Activated CD4-positive, alpha-beta T cell treated with anti-CD3 and anti-CD28 coated beads for 36 hours (primary cell): ENCODE measurements at regions not wholly inside any gene's neighbourhood (a gene's known extent, or its start where the extent isn't known, plus 50 kb on each side); places are given as distances from the start of the nearest gene placed in this dataset.

ENCODE experiments used
- ATAC-seq: fragments of 200-7000 bp; cut with Tn5 transposase; one replicate; pipeline ENCODE4 v1.10.0; 2021; ENCODE audit warnings: mild to moderate bottlenecking, moderate library complexity
- CTCF ChIA-PET: fragments of 350-600 bp; sonication (Branson Sonifier 250); formaldehyde crosslinking; loops from one replicate; lab custom pipeline; 2021; ENCODE audit warnings: antibody characterized with exemption; lab: Charles Lee
- POLR2A ChIA-PET: fragments of 350-600 bp; sonication (Branson Sonifier 250); formaldehyde crosslinking; loops from one replicate; lab custom pipeline; 2021; ENCODE audit warnings: antibody characterized with exemption, inconsistent platforms; lab: Charles Lee
- DNase-seq: peaks from one replicate; pipeline ENCODE4 v3.0.0-alpha.2; 2020
- H3K27ac Mint-ChIP-seq: one replicate; pipeline ENCODE4 v1.8.0; 2021; ENCODE audit warnings: mixed read lengths
- H3K27me3 Mint-ChIP-seq: one replicate; pipeline ENCODE4 v1.8.0; 2021; ENCODE audit warnings: mixed read lengths
- H3K36me3 Mint-ChIP-seq: one replicate; pipeline ENCODE4 v1.8.0; 2021; ENCODE audit warnings: low read depth, mixed read lengths
- H3K4me1 Mint-ChIP-seq: one replicate; pipeline ENCODE4 v1.8.0; 2021; ENCODE audit warnings: mixed read lengths
- H3K4me3 Mint-ChIP-seq: one replicate; pipeline ENCODE4 v1.8.0; 2021; ENCODE audit warnings: mild to moderate bottlenecking, moderate library complexity, mixed read lengths
- H3K9me3 Mint-ChIP-seq: one replicate; pipeline ENCODE4 v1.8.0; 2021; ENCODE audit warnings: low read depth, mixed read lengths
- intact Hi-C, 2 experiments: fragments of 100-400 bp; cut with DNase I in 1 of 2; cut with micrococcal nuclease in 1 of 2; formaldehyde crosslinking; loops; one replicate each; pipeline versions ENCODE4 v1.14.2 to v1.15.1; 2022 to 2024; cut with DNase I, micrococcal nuclease

- Mint-ChIP-seq H3K36me3 (no peaks in the 10 kb centered on the region), H3K27ac (no peak overlapping the region), H3K4me3 (no peak overlapping the region), H3K9me3 (peaks cover 2% of the 10 kb centered on the region), H3K4me1 (no peaks in the 10 kb centered on the region), H3K27me3 (peaks cover 19% of the 10 kb centered on the region)
- intact Hi-C loops = no loop called here
- ChIA-PET CTCF (no interaction called here), POLR2A (no interaction called here)
- DNase-seq = no peak
- ATAC-seq = no peak
Observed at GRCh38 chr14:76690502-76691105, 70.7 kb upstream of the VASH1 start.

GRCh38 chr14:76694106-76694505 is 67.2 kb upstream of the VASH1 start:
- no peaks in the 10 kb centered on the region for H3K9me3 Mint-ChIP-seq
- ChIA-PET POLR2A (no interaction called here), CTCF (interaction anchor here (1.2 kb wide), 1 partner anchor 17 kb away, joined by 6 read pairs; no protein-coding TSS in a partner anchor)
- intact Hi-C loops = no loop called here
- no peaks in the 10 kb centered on the region for H3K36me3 Mint-ChIP-seq
- no peak overlapping the region for H3K4me3 Mint-ChIP-seq
- no peak overlapping the region for H3K27ac Mint-ChIP-seq
- ATAC-seq (no peak), DNase-seq (no peak)
- H3K4me1 Mint-ChIP-seq = no peaks in the 10 kb centered on the region
- peaks cover 5% of the 10 kb centered on the region for H3K27me3 Mint-ChIP-seq

GRCh38 chr14:76695263-76695920 is 65.9 kb upstream of the VASH1 start:
- ChIA-PET POLR2A (no interaction called here), CTCF (interaction anchor here (1.0 kb wide), 1 partner anchor 28 kb away, joined by 3 read pairs; no protein-coding TSS in a partner anchor)
- H3K4me3 Mint-ChIP-seq = no peak overlapping the region
- H3K27ac Mint-ChIP-seq = no peak overlapping the region
- no peaks in the 10 kb centered on the region for H3K27me3 Mint-ChIP-seq
- ATAC-seq = no peak
- intact Hi-C loops = no loop called here
- DNase-seq = no peak
- H3K4me1 Mint-ChIP-seq = no peaks in the 10 kb centered on the region
- no peaks in the 10 kb centered on the region for H3K36me3 Mint-ChIP-seq
- H3K9me3 Mint-ChIP-seq = no peaks in the 10 kb centered on the region

GRCh38 chr14:76696361-76696760 is 64.9 kb upstream of the VASH1 start:
- intact Hi-C loops = no loop called here
- H3K27ac Mint-ChIP-seq = no peak overlapping the region
- CTCF ChIA-PET = interaction anchor here (2.2 kb wide), 1 partner anchor 14 kb away, joined by 10 read pairs; no protein-coding TSS in a partner anchor
- H3K4me1 Mint-ChIP-seq = no peaks in the 10 kb centered on the region
- ATAC-seq (no peak), DNase-seq (no peak)
- POLR2A ChIA-PET = no interaction called here
- no peaks in the 10 kb centered on the region for H3K36me3 Mint-ChIP-seq
- H3K4me3 Mint-ChIP-seq = no peak overlapping the region
- H3K9me3 Mint-ChIP-seq = no peaks in the 10 kb centered on the region
- H3K27me3 Mint-ChIP-seq = no peaks in the 10 kb centered on the region

- ChIA-PET POLR2A (no interaction called here), CTCF (interaction anchor here (0.6 to 2.2 kb wide), 2 partner anchors 10 to 14 kb away, joined by 4 to 10 read pairs; no protein-coding TSS in a partner anchor)
- no peak overlapping the region for H3K27ac Mint-ChIP-seq
- no peak for ATAC-seq
- no peak overlapping the region for H3K4me3 Mint-ChIP-seq
- intact Hi-C loops = no loop called here
- H3K9me3 Mint-ChIP-seq = no peaks in the 10 kb centered on the region
- H3K4me1 Mint-ChIP-seq = no peaks in the 10 kb centered on the region
- H3K36me3 Mint-ChIP-seq = no peaks in the 10 kb centered on the region
- H3K27me3 Mint-ChIP-seq = no peaks in the 10 kb centered on the region
- no peak for DNase-seq
Observed at GRCh38 chr14:76696791-76697190, 64.5 kb upstream of the VASH1 start.

- H3K27ac Mint-ChIP-seq = no peak overlapping the region
- DNase-seq (no peak), ATAC-seq (no peak)
- intact Hi-C loops = no loop called here
- ChIA-PET CTCF (interaction anchor here (0.6 to 2.2 kb wide), 4 partner anchors 11 to 103 kb away, joined by 3 to 10 read pairs (median 4); no protein-coding TSS in a partner anchor), POLR2A (no interaction called here)
- H3K36me3 Mint-ChIP-seq = no peaks in the 10 kb centered on the region
- H3K27me3 Mint-ChIP-seq = no peaks in the 10 kb centered on the region
- no peaks in the 10 kb centered on the region for H3K9me3 Mint-ChIP-seq
- no peak overlapping the region for H3K4me3 Mint-ChIP-seq
- H3K4me1 Mint-ChIP-seq = no peaks in the 10 kb centered on the region
Observed at GRCh38 chr14:76697246-76697905, 63.9 kb upstream of the VASH1 start.

- DNase-seq (no peak), ATAC-seq (no peak)
- Mint-ChIP-seq H3K4me1 (no peaks in the 10 kb centered on the region), H3K27me3 (no peaks in the 10 kb centered on the region), H3K9me3 (no peaks in the 10 kb centered on the region), H3K36me3 (no peaks in the 10 kb centered on the region), H3K27ac (no peak overlapping the region), H3K4me3 (no peak overlapping the region)
- CTCF ChIA-PET = interaction anchor here (0.6 to 2.2 kb wide), 2 partner anchors 12 to 515 kb away, joined by 4 to 10 read pairs; no protein-coding TSS in a partner anchor
- POLR2A ChIA-PET = no interaction called here
- intact Hi-C loops = no loop called here
Observed at GRCh38 chr14:76698191-76698590, 63.1 kb upstream of the VASH1 start.

GRCh38 chr14:76698631-76699030 is 62.6 kb upstream of the VASH1 start:
- POLR2A ChIA-PET = no interaction called here
- DNase-seq = no peak
- CTCF ChIA-PET = interaction anchor here (0.6 kb wide), 1 partner anchor 515 kb away, joined by 4 read pairs; no protein-coding TSS in a partner anchor
- Mint-ChIP-seq H3K4me1 (no peaks in the 10 kb centered on the region), H3K4me3 (no peak overlapping the region), H3K36me3 (no peaks in the 10 kb centered on the region), H3K27ac (no peak overlapping the region), H3K9me3 (no peaks in the 10 kb centered on the region), H3K27me3 (no peaks in the 10 kb centered on the region)
- intact Hi-C loops = no loop called here
- no peak for ATAC-seq

- ATAC-seq (no peak), DNase-seq (no peak)
- no peaks in the 10 kb centered on the region for H3K36me3 Mint-ChIP-seq
- no peaks in the 10 kb centered on the region for H3K27me3 Mint-ChIP-seq
- POLR2A ChIA-PET = no interaction called here
- intact Hi-C loops = no loop called here
- H3K4me1 Mint-ChIP-seq = no peaks in the 10 kb centered on the region
- H3K4me3 Mint-ChIP-seq = no peak overlapping the region
- CTCF ChIA-PET = interaction anchor here (1.7 kb wide), 1 partner anchor 11 kb away, joined by 7 read pairs; no protein-coding TSS in a partner anchor
- no peak overlapping the region for H3K27ac Mint-ChIP-seq
- no peaks in the 10 kb centered on the region for H3K9me3 Mint-ChIP-seq
Observed at GRCh38 chr14:76699209-76699938, 61.9 kb upstream of the VASH1 start.

GRCh38 chr14:76699939-76700590 is 61.2 kb upstream of the VASH1 start:
- Mint-ChIP-seq H3K4me1 (no peaks in the 10 kb centered on the region), H3K9me3 (no peaks in the 10 kb centered on the region), H3K27me3 (no peaks in the 10 kb centered on the region), H3K4me3 (no peak overlapping the region), H3K27ac (no peak overlapping the region), H3K36me3 (no peaks in the 10 kb centered on the region)
- intact Hi-C loops = no loop called here
- CTCF ChIA-PET = interaction anchor here (0.7 to 1.7 kb wide), 2 partner anchors 11 to 400 kb away, joined by 3 to 7 read pairs; no protein-coding TSS in a partner anchor
- POLR2A ChIA-PET = no interaction called here
- ATAC-seq (no peak), DNase-seq (no peak)

GRCh38 chr14:76701436-76701835 is 59.8 kb upstream of the VASH1 start:
- peaks cover 3% of the 10 kb centered on the region for H3K27me3 Mint-ChIP-seq
- intact Hi-C loops = no loop called here
- ChIA-PET CTCF (interaction anchor here (0.6 kb wide), 1 partner anchor 505 kb away, joined by 3 read pairs; no protein-coding TSS in a partner anchor), POLR2A (no interaction called here)
- H3K27ac Mint-ChIP-seq = no peak overlapping the region
- H3K4me3 Mint-ChIP-seq = no peak overlapping the region
- H3K4me1 Mint-ChIP-seq = no peaks in the 10 kb centered on the region
- ATAC-seq (no peak), DNase-seq (no peak)
- no peaks in the 10 kb centered on the region for H3K9me3 Mint-ChIP-seq
- no peaks in the 10 kb centered on the region for H3K36me3 Mint-ChIP-seq
